HG03469 (cell line): ENCODE measurements at regions not wholly inside any gene's neighbourhood (a gene's known extent, or its start where the extent isn't known, plus 50 kb on each side); places are given as distances from the start of the nearest gene placed in this dataset.

Experiments used
- ATAC-seq: cut with Tn5 transposase; IDR thresholded peaks from one replicate; pipeline ENCODE4 v1.9.1; 2021; ENCODE audit warnings: mild to moderate bottlenecking, moderate library complexity, moderate number of reproducible peaks; ENCODE audit not compliant: unreplicated experiment

GRCh38 chr9:38287420-38287985, 105.0 kb upstream of the ALDH1B1 start:
- no peak for ATAC-seq

- no peak for ATAC-seq
Measured at GRCh38 chr9:38286766-38287165, 105.7 kb upstream of the ALDH1B1 start.

- no peak for ATAC-seq
Measured at GRCh38 chr9:38286357-38286756, 106.1 kb upstream of the ALDH1B1 start.

GRCh38 chr9:38285236-38285635, 107.3 kb upstream of the ALDH1B1 start:
- ATAC-seq, result no peak

GRCh38 chr9:38284588-38285051, 107.9 kb upstream of the ALDH1B1 start:
- ATAC-seq, result no peak

- ATAC-seq, result no peak
Measured at GRCh38 chr9:38284039-38284575, 108.4 kb upstream of the ALDH1B1 start.

- no peak for ATAC-seq
Measured at GRCh38 chr9:38282756-38283155, 109.7 kb upstream of the ALDH1B1 start.

- no peak for ATAC-seq
Measured at GRCh38 chr9:38281917-38282316, 110.6 kb upstream of the ALDH1B1 start.

GRCh38 chr9:38281196-38281595, 111.3 kb upstream of the ALDH1B1 start:
- no peak for ATAC-seq

- no peak for ATAC-seq
Measured at GRCh38 chr9:38280251-38280800, 112.2 kb upstream of the ALDH1B1 start.

GRCh38 chr9:38278931-38279679, 113.4 kb upstream of the ALDH1B1 start:
- ATAC-seq, result no peak

GRCh38 chr9:38278457-38278856, 114.0 kb upstream of the ALDH1B1 start:
- no peak for ATAC-seq

- no peak for ATAC-seq
Measured at GRCh38 chr9:38277601-38278200, 114.8 kb upstream of the ALDH1B1 start.

GRCh38 chr9:38276771-38277439, 115.6 kb upstream of the ALDH1B1 start:
- no peak for ATAC-seq

- no peak for ATAC-seq
Measured at GRCh38 chr9:38274800-38275199, 117.7 kb upstream of the ALDH1B1 start.

- ATAC-seq, result no peak
Measured at GRCh38 chr9:38272710-38273109, 119.8 kb upstream of the ALDH1B1 start.

GRCh38 chr9:38271666-38272241, 120.7 kb upstream of the ALDH1B1 start:
- ATAC-seq, result no peak

GRCh38 chr9:38269775-38270174, 122.7 kb upstream of the ALDH1B1 start:
- ATAC-seq, result no peak

GRCh38 chr9:38263532-38263931, 129.0 kb upstream of the ALDH1B1 start:
- ATAC-seq, result no peak

- no peak for ATAC-seq
Measured at GRCh38 chr9:38259519-38260218, 132.8 kb upstream of the ALDH1B1 start.
